ENCODE measurements at regions not wholly inside any gene's neighbourhood (a gene's known extent, or its start where the extent isn't known, plus 50 kb on each side); places are given as distances from the start of the nearest gene placed in this dataset.

DNA sequence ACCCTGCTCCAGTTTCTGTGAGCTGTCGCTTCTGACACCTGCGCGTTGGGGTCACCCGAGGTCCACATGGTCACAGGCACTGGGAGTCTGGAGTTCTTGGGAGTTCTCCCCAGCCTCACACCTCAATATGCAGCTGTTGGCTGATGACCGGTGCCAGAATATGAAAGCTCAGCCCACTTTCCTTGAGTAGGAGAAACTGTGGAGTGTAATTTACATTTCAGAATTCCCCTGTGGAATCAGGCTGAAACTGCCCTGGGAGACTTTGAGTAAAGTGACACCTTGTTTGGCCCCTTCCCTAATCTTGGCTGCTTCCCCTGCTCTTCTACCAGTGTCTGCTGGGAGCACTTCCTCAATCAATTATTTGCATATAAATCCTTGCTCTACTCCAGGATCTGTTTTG is 255.9 kb downstream of the NFKBIZ start:
- Histone ChIP-seq H3K36me3 (ENCODE audit: insufficient read depth, low read length) (no peaks in the 10 kb centered on the region), H3K79me2 (ENCODE audit: insufficient read depth, low read length) (no peaks in the 10 kb centered on the region), H4K20me1 (ENCODE audit: insufficient read depth, low read length) (no peaks in the 10 kb centered on the region), H3K27ac (ENCODE audit: low read depth, low read length) (no peak overlapping the region), H3K9me3 (ENCODE audit: low read depth, low read length) (peaks cover 4% of the 10 kb centered on the region), H3K4me2 (ENCODE audit: insufficient read depth, low read length) (no peak overlapping the region), H3K27me3 (ENCODE audit: insufficient read depth, low read length) (no peaks in the 10 kb centered on the region), H2AFZ (ENCODE audit: low read length) (no peak overlapping the region), H3K4me1 (ENCODE audit: insufficient read depth, low read length) (no peaks in the 10 kb centered on the region), H3K4me3 (ENCODE audit: insufficient read depth, low read length) (no peak overlapping the region)
- peak; percentile 55 for DNase-seq (ENCODE audit: insufficient read length, low spot score, missing footprints)
- TF ChIP-seq CTCF (IDR thresholded peaks at IDR 0.05; ENCODE audit: extremely low read depth, low read depth, low read length): no peak

DNA sequence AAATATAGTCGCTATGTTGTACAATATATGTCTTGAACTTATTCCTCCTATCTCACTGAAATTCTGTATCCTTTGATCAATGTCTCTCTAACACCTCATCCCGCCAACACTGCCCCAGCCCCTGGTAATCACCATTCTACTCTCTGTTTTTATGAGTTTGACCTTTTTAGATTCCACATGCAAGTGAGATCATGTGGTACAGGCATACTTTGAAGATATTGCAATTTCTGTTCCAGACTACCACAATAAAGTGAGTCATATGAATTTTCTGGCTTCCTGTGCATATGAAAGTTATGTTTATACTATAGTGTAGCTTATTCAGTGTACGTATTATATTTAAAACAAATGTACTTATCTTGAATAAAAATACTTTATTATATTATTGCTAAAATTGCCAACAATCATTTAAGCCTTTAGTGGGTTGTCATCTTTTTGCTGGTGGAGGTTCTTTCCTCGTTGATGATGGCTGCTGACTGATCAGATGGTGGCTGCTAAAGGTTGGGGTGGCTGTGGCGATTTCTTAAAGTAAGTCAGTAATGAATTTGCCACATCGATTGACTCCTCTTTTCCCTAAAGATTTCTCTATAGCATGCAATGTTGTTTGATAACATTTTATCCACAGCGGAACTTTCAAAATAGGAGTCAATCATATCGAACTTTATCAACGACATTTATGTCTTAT is 257.2 kb downstream of the NFKBIZ start:
- peak; percentile 80 for DNase-seq (ENCODE audit: insufficient read length, low spot score, missing footprints)
- H3K4me2 ChIP-seq (ENCODE audit: insufficient read depth, low read length): no peak overlapping the region
- no peaks in the 10 kb centered on the region for H3K4me1 ChIP-seq (ENCODE audit: insufficient read depth, low read length)
- no peak for TF ChIP-seq CTCF (IDR thresholded peaks at IDR 0.05; ENCODE audit: extremely low read depth, low read depth, low read length)
- H3K27ac ChIP-seq (ENCODE audit: low read depth, low read length): no peak overlapping the region
- H3K79me2 ChIP-seq (ENCODE audit: insufficient read depth, low read length): no peaks in the 10 kb centered on the region
- H3K27me3 ChIP-seq (ENCODE audit: insufficient read depth, low read length): no peaks in the 10 kb centered on the region
- peaks cover 4% of the 10 kb centered on the region for H3K9me3 ChIP-seq (ENCODE audit: low read depth, low read length)
- no peaks in the 10 kb centered on the region for H3K36me3 ChIP-seq (ENCODE audit: insufficient read depth, low read length)
- H2AFZ ChIP-seq (ENCODE audit: low read length): no peak overlapping the region
- no peaks in the 10 kb centered on the region for H4K20me1 ChIP-seq (ENCODE audit: insufficient read depth, low read length)
- H3K4me3 ChIP-seq (ENCODE audit: insufficient read depth, low read length): no peak overlapping the region

GRCh38 chr3:102112704-102113230 is 263.5 kb downstream of the NFKBIZ start:
- Histone ChIP-seq H3K4me2 (ENCODE audit: insufficient read depth, low read length) (no peak overlapping the region), H3K79me2 (ENCODE audit: insufficient read depth, low read length) (no peaks in the 10 kb centered on the region), H3K27ac (ENCODE audit: low read depth, low read length) (no peak overlapping the region), H4K20me1 (ENCODE audit: insufficient read depth, low read length) (no peaks in the 10 kb centered on the region), H3K4me3 (ENCODE audit: insufficient read depth, low read length) (no peak overlapping the region), H3K27me3 (ENCODE audit: insufficient read depth, low read length) (no peaks in the 10 kb centered on the region), H3K4me1 (ENCODE audit: insufficient read depth, low read length) (no peaks in the 10 kb centered on the region), H3K36me3 (ENCODE audit: insufficient read depth, low read length) (no peaks in the 10 kb centered on the region), H3K9me3 (ENCODE audit: low read depth, low read length) (peaks cover 2% of the 10 kb centered on the region), H2AFZ (ENCODE audit: low read length) (no peak overlapping the region)
- no peak for TF ChIP-seq CTCF (IDR thresholded peaks at IDR 0.05; ENCODE audit: extremely low read depth, low read depth, low read length)
- DNase-seq (ENCODE audit: insufficient read length, low spot score, missing footprints): no peak

DNA sequence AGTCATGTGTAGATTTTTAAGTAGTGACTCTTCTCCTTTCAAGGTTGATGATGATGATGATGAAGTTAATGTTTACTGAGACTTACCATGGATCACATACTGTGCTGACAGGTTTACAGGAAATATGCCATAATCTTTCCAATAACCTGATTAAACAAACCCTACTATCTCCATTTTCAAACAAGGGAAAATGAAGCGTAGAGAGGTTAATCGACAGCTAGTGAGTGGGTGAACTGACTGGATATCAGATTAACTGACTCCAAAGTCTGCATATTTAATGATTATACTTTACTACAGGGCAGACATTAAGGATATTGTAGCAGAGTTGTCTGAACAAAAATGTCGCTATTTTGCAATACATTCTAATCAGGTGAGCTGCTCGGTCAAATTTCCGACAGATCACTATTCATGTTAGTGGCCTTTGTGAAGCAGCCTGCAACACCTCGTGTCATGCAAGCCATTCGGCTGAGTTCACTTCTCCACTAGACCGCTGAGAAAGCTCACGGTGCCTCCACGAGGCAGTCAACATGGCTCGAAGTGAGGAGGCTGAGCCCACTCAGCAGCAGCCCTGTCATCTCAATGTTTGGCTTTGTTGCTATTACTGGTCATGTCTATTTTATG is 264.2 kb downstream of the NFKBIZ start:
- no peak for TF ChIP-seq CTCF (IDR thresholded peaks at IDR 0.05; ENCODE audit: extremely low read depth, low read depth, low read length)
- H3K36me3 ChIP-seq (ENCODE audit: insufficient read depth, low read length): no peaks in the 10 kb centered on the region
- no peaks in the 10 kb centered on the region for H3K9me3 ChIP-seq (ENCODE audit: low read depth, low read length)
- H3K4me1 ChIP-seq (ENCODE audit: insufficient read depth, low read length): no peaks in the 10 kb centered on the region
- no peak overlapping the region for H3K4me3 ChIP-seq (ENCODE audit: insufficient read depth, low read length)
- H2AFZ ChIP-seq (ENCODE audit: low read length): no peak overlapping the region
- H3K4me2 ChIP-seq (ENCODE audit: insufficient read depth, low read length): no peak overlapping the region
- no peaks in the 10 kb centered on the region for H3K27me3 ChIP-seq (ENCODE audit: insufficient read depth, low read length)
- DNase-seq (ENCODE audit: insufficient read length, low spot score, missing footprints): no peak
- H3K79me2 ChIP-seq (ENCODE audit: insufficient read depth, low read length): no peaks in the 10 kb centered on the region
- no peaks in the 10 kb centered on the region for H4K20me1 ChIP-seq (ENCODE audit: insufficient read depth, low read length)
- no peak overlapping the region for H3K27ac ChIP-seq (ENCODE audit: low read depth, low read length)
